H1 (cell line): ENCODE measurements at regions not wholly inside any gene's neighbourhood (a gene's known extent, or its start where the extent isn't known, plus 50 kb on each side); places are given as distances from the start of the nearest gene placed in this dataset.

ENCODE experiments used
- EP300 ChIP-seq, 2 experiments: IDR thresholded peaks; 1 replicate in 1 of 2; 2 replicates in 1 of 2; pipeline ENCODE4 v1.6.1; 2011 to 2012; ENCODE audit warnings: low read depth in 2 of 2, low read length in 2 of 2, mild to moderate bottlenecking in 2 of 2, borderline replicate concordance in 1 of 2, inconsistent platforms in 1 of 2, moderate library complexity in 1 of 2
- MAX ChIP-seq: IDR thresholded peaks from 2 replicates; pipeline ENCODE4 v1.6.1; 2012; ENCODE audit warnings: inconsistent platforms
- PHF8 ChIP-seq: fragments of 200-600 bp; sonication (generic); conservative IDR thresholded peaks from 2 replicates; pipeline ENCODE4 v1.7.1; 2012; ENCODE audit warnings: low read depth, mild to moderate bottlenecking, inconsistent platforms, low read length, moderate library complexity
- ZNF274 ChIP-seq: IDR thresholded peaks from 2 replicates; pipeline ENCODE4 v1.7.0; 2012; ENCODE audit warnings: low read length, borderline replicate concordance; ENCODE audit errors: extremely low read depth
- TF ChIP-seq, protein P1 (sequence below), 3 experiments: IDR thresholded peaks; 1 replicate in 2 of 3; 2 replicates in 1 of 3; pipeline versions ENCODE4 v1.5.1 to v1.6.1; 2011; ENCODE audit warnings: low read length in 3 of 3, mild to moderate bottlenecking in 3 of 3, inconsistent platforms in 2 of 3, low read depth in 1 of 3, moderate library complexity in 1 of 3; ENCODE audit not compliant: insufficient read depth in 1 of 3; ENCODE audit errors: control extremely low read depth in 1 of 3

- TF ChIP-seq, protein P1, sequence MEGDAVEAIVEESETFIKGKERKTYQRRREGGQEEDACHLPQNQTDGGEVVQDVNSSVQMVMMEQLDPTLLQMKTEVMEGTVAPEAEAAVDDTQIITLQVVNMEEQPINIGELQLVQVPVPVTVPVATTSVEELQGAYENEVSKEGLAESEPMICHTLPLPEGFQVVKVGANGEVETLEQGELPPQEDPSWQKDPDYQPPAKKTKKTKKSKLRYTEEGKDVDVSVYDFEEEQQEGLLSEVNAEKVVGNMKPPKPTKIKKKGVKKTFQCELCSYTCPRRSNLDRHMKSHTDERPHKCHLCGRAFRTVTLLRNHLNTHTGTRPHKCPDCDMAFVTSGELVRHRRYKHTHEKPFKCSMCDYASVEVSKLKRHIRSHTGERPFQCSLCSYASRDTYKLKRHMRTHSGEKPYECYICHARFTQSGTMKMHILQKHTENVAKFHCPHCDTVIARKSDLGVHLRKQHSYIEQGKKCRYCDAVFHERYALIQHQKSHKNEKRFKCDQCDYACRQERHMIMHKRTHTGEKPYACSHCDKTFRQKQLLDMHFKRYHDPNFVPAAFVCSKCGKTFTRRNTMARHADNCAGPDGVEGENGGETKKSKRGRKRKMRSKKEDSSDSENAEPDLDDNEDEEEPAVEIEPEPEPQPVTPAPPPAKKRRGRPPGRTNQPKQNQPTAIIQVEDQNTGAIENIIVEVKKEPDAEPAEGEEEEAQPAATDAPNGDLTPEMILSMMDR (IDR thresholded peaks at IDR 0.05; ENCODE audit: control extremely low read depth in 1 of 3, insufficient read depth in 1 of 3, low read depth in 1 of 3, low read length in 3 of 3), result no peak
- TF ChIP-seq ZNF274 (no peak), EP300 (IDR thresholded peaks at IDR 0.05; ENCODE audit: borderline replicate concordance in 1 of 2, low read depth in 2 of 2, low read length in 2 of 2) (no peak), MAX (no peak), PHF8 (no peak)
These were observed 162.5 kb upstream of the CITED2 start for GRCh38 chr6:139536751-139537617.
